ENCODE measurements at regions not wholly inside any gene's neighbourhood (a gene's known extent, or its start where the extent isn't known, plus 50 kb on each side); places are given as distances from the start of the nearest gene placed in this dataset.

- no peak overlapping the region for H3K4me3 ChIP-seq (ENCODE audit: low read length)
- no peak for TF ChIP-seq CTCF (conservative IDR thresholded peaks at IDR 0.05; ENCODE audit: low read depth, low read length)
- DNase-seq (ENCODE audit: low read depth), result no peak
Measured at GRCh38 chr3:98259-98654, 98.3 kb upstream of the CHL1 start.

- DNase-seq (ENCODE audit: low read depth), result no peak
- TF ChIP-seq CTCF (conservative IDR thresholded peaks at IDR 0.05; ENCODE audit: low read depth, low read length), result no peak
- no peak overlapping the region for H3K4me3 ChIP-seq (ENCODE audit: low read length)
Measured at GRCh38 chr3:99506-99905, 97.1 kb upstream of the CHL1 start.

GRCh38 chr3:102484-102883 is 94.1 kb upstream of the CHL1 start:
- no peak for TF ChIP-seq CTCF (conservative IDR thresholded peaks at IDR 0.05; ENCODE audit: low read depth, low read length)
- DNase-seq (ENCODE audit: low read depth), result no peak
- H3K4me3 ChIP-seq (ENCODE audit: low read length), result no peak overlapping the region

- no peak overlapping the region for H3K4me3 ChIP-seq (ENCODE audit: low read length)
- no peak for DNase-seq (ENCODE audit: low read depth)
- no peak for TF ChIP-seq CTCF (conservative IDR thresholded peaks at IDR 0.05; ENCODE audit: low read depth, low read length)
Measured at GRCh38 chr3:103991-104390, 92.6 kb upstream of the CHL1 start.

GRCh38 chr3:105585-105984 is 91.0 kb upstream of the CHL1 start:
- H3K4me3 ChIP-seq (ENCODE audit: low read length), result no peak overlapping the region
- TF ChIP-seq CTCF (conservative IDR thresholded peaks at IDR 0.05; ENCODE audit: low read depth, low read length), result no peak
- DNase-seq (ENCODE audit: low read depth), result no peak

GRCh38 chr3:106619-107018 is 89.9 kb upstream of the CHL1 start:
- no peak for TF ChIP-seq CTCF (conservative IDR thresholded peaks at IDR 0.05; ENCODE audit: low read depth, low read length)
- no peak overlapping the region for H3K4me3 ChIP-seq (ENCODE audit: low read length)
- no peak for DNase-seq (ENCODE audit: low read depth)

GRCh38 chr3:111143-112069 is 85.2 kb upstream of the CHL1 start:
- H3K4me3 ChIP-seq (ENCODE audit: low read length), result no peak overlapping the region
- DNase-seq (ENCODE audit: low read depth), result no peak
- no peak for TF ChIP-seq CTCF (conservative IDR thresholded peaks at IDR 0.05; ENCODE audit: low read depth, low read length)
